ENCODE measurements at regions not wholly inside any gene's neighbourhood (a gene's known extent, or its start where the extent isn't known, plus 50 kb on each side); places are given as distances from the start of the nearest gene placed in this dataset.

GRCh38 chr5:99378443-99378842 is 449.6 kb upstream of the CHD1 start (continued):
- no peak for TF ChIP-seq CHD7 (IDR thresholded peaks at IDR 0.05; ENCODE audit: insufficient replicate concordance, low read length)
- no peak for TF ChIP-seq CBX8 (IDR thresholded peaks at IDR 0.05; ENCODE audit: borderline replicate concordance, low read depth, low read length)
- TF ChIP-seq SIX5 (IDR thresholded peaks at IDR 0.05; ENCODE audit: low read depth, low read length) = no peak
- no peak for TF ChIP-seq KDM4A (IDR thresholded peaks at IDR 0.05; ENCODE audit: low read depth, low read length, severe bottlenecking)
- no peak for TF ChIP-seq CBX5 (IDR thresholded peaks at IDR 0.05; ENCODE audit: low read depth, low read length)
- TF ChIP-seq ATF3 (IDR thresholded peaks at IDR 0.05; ENCODE audit: insufficient read depth, low read depth, low read length) = no peak
- TF ChIP-seq ZNF274 (IDR thresholded peaks at IDR 0.05; ENCODE audit: borderline replicate concordance, extremely low read depth, low read length) = no peak
- TF ChIP-seq TEAD4 (IDR thresholded peaks at IDR 0.05; ENCODE audit: low read depth, low read length) = no peak
- TF ChIP-seq YY1 (IDR thresholded peaks at IDR 0.05; ENCODE audit: low read depth, low read length) = no peak

Data from H1 (cell line).